ENCODE measurements at regions not wholly inside any gene's neighbourhood (a gene's known extent, or its start where the extent isn't known, plus 50 kb on each side); places are given as distances from the start of the nearest gene placed in this dataset.
A peak's percentile ranks its signal among the peaks of the same experiment; 100 is the strongest.

GRCh38 chr17:34420254-34420766, 57.3 kb upstream of the CCL1 start:
- Histone ChIP-seq H3K9me3 (ENCODE audit: control insufficient read depth, insufficient read depth, low read length) (no peaks in the 10 kb centered on the region), H3K27ac (ENCODE audit: low read length) (no peak overlapping the region), H3K36me3 (ENCODE audit: control insufficient read depth, insufficient read depth, low read length) (no peaks in the 10 kb centered on the region), H3K4me3 (ENCODE audit: low read length) (no peak overlapping the region), H3K4me1 (ENCODE audit: control insufficient read depth, insufficient read depth, low read length) (peaks cover 6% of the 10 kb centered on the region), H3K27me3 (ENCODE audit: control insufficient read depth, insufficient read depth, low read length) (no peaks in the 10 kb centered on the region)
- no peak overlapping the region for H3K4me3 Mint-ChIP-seq
- ATAC-seq (peak; percentile 64 to 75 (median 75)), DNase-seq (peak; percentile 45 to 78)
- intact Hi-C loops (cut with micrococcal nuclease) = loop anchor here (1.0 to 2.0 kb wide), 2 partner anchors 218 to 700 kb away; partner anchors contain the start of gene FNDC8
- H3K36me3 Mint-ChIP-seq = no peaks in the 10 kb centered on the region
- H3K27ac Mint-ChIP-seq = no peak overlapping the region
- peak; percentile 94 for TF ChIP-seq CTCF (IDR thresholded peaks at IDR 0.05)
- WGBS (ENCODE audit: insufficient coverage) = 10% methylated on average over 6 of the region's 6 CpGs
- H3K9me3 Mint-ChIP-seq = no peaks in the 10 kb centered on the region
- H3K27me3 Mint-ChIP-seq (ENCODE audit: low read depth in 2 of 2) = peaks cover 26 to 42% of the 10 kb centered on the region in 2 donors
- H3K4me1 Mint-ChIP-seq = peaks cover 0 to 5% of the 10 kb centered on the region in 2 donors

- Mint-ChIP-seq H3K9me3 (no peaks in the 10 kb centered on the region), H3K27ac (no peak overlapping the region), H3K27me3 (ENCODE audit: low read depth in 2 of 2) (peaks cover 20 to 36% of the 10 kb centered on the region in 2 donors), H3K36me3 (no peaks in the 10 kb centered on the region), H3K4me1 (no peaks in the 10 kb centered on the region), H3K4me3 (no peak overlapping the region)
- Histone ChIP-seq H3K27ac (ENCODE audit: low read length) (no peak overlapping the region), H3K27me3 (ENCODE audit: control insufficient read depth, insufficient read depth, low read length) (no peaks in the 10 kb centered on the region), H3K36me3 (ENCODE audit: control insufficient read depth, insufficient read depth, low read length) (no peaks in the 10 kb centered on the region), H3K4me1 (ENCODE audit: control insufficient read depth, insufficient read depth, low read length) (no peaks in the 10 kb centered on the region), H3K4me3 (ENCODE audit: low read length) (no peak overlapping the region), H3K9me3 (ENCODE audit: control insufficient read depth, insufficient read depth, low read length) (no peaks in the 10 kb centered on the region)
- DNase-seq (no peak), ATAC-seq (no peak)
- 93% methylated on average over 2 of the region's 2 CpGs for WGBS (ENCODE audit: insufficient coverage)
- intact Hi-C loops (cut with micrococcal nuclease) = no loop called here
- no peak for TF ChIP-seq CTCF (IDR thresholded peaks at IDR 0.05)
Observed at GRCh38 chr17:34416116-34416515, 53.1 kb upstream of the CCL1 start.

- Histone ChIP-seq H3K27ac (ENCODE audit: low read length) (no peak overlapping the region), H3K4me3 (ENCODE audit: low read length) (no peak overlapping the region), H3K9me3 (ENCODE audit: control insufficient read depth, insufficient read depth, low read length) (no peaks in the 10 kb centered on the region), H3K36me3 (ENCODE audit: control insufficient read depth, insufficient read depth, low read length) (no peaks in the 10 kb centered on the region), H3K4me1 (ENCODE audit: control insufficient read depth, insufficient read depth, low read length) (no peaks in the 10 kb centered on the region), H3K27me3 (ENCODE audit: control insufficient read depth, insufficient read depth, low read length) (no peaks in the 10 kb centered on the region)
- WGBS (ENCODE audit: insufficient coverage) = 87% methylated on average over 6 of the region's 6 CpGs
- peaks cover 24 to 48% of the 10 kb centered on the region in 2 donors for H3K27me3 Mint-ChIP-seq (ENCODE audit: low read depth in 2 of 2)
- H3K9me3 Mint-ChIP-seq = no peaks in the 10 kb centered on the region
- H3K27ac Mint-ChIP-seq = no peak overlapping the region
- DNase-seq (no peak), ATAC-seq (no peak)
- H3K36me3 Mint-ChIP-seq = no peaks in the 10 kb centered on the region
- TF ChIP-seq CTCF (IDR thresholded peaks at IDR 0.05) = no peak
- no peak overlapping the region for H3K4me3 Mint-ChIP-seq
- intact Hi-C loops (cut with micrococcal nuclease) = no loop called here
- H3K4me1 Mint-ChIP-seq = no peaks in the 10 kb centered on the region
Observed at GRCh38 chr17:34414339-34414738, 51.3 kb upstream of the CCL1 start.

GRCh38 chr17:34413443-34414119, 50.5 kb upstream of the CCL1 start:
- H3K27me3 Mint-ChIP-seq (ENCODE audit: low read depth in 2 of 2) = peaks cover 25 to 55% of the 10 kb centered on the region in 2 donors
- intact Hi-C loops (cut with micrococcal nuclease) = no loop called here

More at GRCh38 chr17:34413443-34414119, 50.5 kb upstream of the CCL1 start:
- H3K9me3 Mint-ChIP-seq = no peaks in the 10 kb centered on the region
- Histone ChIP-seq H3K4me1 (ENCODE audit: control insufficient read depth, insufficient read depth, low read length) (no peaks in the 10 kb centered on the region), H3K27me3 (ENCODE audit: control insufficient read depth, insufficient read depth, low read length) (no peaks in the 10 kb centered on the region), H3K36me3 (ENCODE audit: control insufficient read depth, insufficient read depth, low read length) (no peaks in the 10 kb centered on the region), H3K4me3 (ENCODE audit: low read length) (no peak overlapping the region), H3K27ac (ENCODE audit: low read length) (no peak overlapping the region), H3K9me3 (ENCODE audit: control insufficient read depth, insufficient read depth, low read length) (no peaks in the 10 kb centered on the region)
- DNase-seq (no peak), ATAC-seq (no peak)
- no peaks in the 10 kb centered on the region for H3K36me3 Mint-ChIP-seq
- 50% methylated on average over 10 of the region's 12 CpGs for WGBS (ENCODE audit: insufficient coverage)
- TF ChIP-seq CTCF (IDR thresholded peaks at IDR 0.05) = no peak
- H3K27ac Mint-ChIP-seq = no peak overlapping the region
- H3K4me1 Mint-ChIP-seq = no peaks in the 10 kb centered on the region
- H3K4me3 Mint-ChIP-seq = no peak overlapping the region
